ENCODE measurements at regions not wholly inside any gene's neighbourhood (a gene's known extent, or its start where the extent isn't known, plus 50 kb on each side); places are given as distances from the start of the nearest gene placed in this dataset.

- DNase-seq (ENCODE audit: low read depth in 1 of 2, low spot score in 1 of 2): no peak
Measured at GRCh38 chr12:126636821-126637220, 1571.6 kb downstream of the AACS start.

DNA sequence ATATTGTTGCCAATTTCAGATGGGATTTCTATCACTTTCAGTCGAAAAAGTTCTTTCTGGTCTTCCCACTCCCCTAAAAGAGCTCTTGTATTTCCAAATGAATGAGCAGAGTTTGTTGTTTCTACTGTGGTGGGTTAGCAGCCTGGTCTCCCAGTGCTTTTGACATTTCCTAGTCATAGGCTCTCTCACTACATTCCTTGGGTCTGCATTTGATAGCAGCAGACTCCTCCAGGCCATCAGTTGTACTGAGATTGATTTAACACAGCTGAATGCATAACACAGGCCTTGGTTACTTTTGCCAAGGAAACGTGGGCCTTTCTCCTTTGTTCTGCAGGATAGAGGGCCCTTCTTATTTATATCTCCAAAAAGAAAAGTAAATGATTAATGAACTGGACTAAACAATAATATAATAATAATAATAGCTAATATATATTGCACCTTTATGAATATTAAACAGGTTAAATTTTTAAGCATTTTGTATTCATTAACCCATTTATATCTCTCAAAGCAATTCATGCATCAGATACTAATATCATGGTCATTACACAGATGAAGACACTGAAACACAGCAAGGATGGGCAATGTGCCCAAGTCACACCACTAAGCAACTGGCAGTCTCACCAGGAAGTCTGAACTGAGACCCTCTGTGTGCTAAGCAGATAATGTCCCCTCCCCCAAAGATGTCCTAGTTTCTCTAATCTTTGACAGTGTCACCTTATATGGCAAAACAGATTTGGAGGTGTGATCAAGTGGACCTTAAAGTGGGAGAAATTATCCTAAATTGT is 1579.2 kb downstream of the AACS start:
- no peak for DNase-seq (ENCODE audit: low read depth in 1 of 2, low spot score in 1 of 2)

- no peak for DNase-seq (ENCODE audit: low read depth in 1 of 2, low spot score in 1 of 2)
Measured at GRCh38 chr12:126648074-126648473, 1582.8 kb downstream of the AACS start.

- DNase-seq (ENCODE audit: low read depth in 1 of 2, low spot score in 1 of 2): no peak
Measured at GRCh38 chr12:126651133-126651532, 1585.9 kb downstream of the AACS start.

- no peak for DNase-seq (ENCODE audit: low read depth in 1 of 2, low spot score in 1 of 2)
Measured at GRCh38 chr12:126663304-126664094, 1598.3 kb downstream of the AACS start.

DNA sequence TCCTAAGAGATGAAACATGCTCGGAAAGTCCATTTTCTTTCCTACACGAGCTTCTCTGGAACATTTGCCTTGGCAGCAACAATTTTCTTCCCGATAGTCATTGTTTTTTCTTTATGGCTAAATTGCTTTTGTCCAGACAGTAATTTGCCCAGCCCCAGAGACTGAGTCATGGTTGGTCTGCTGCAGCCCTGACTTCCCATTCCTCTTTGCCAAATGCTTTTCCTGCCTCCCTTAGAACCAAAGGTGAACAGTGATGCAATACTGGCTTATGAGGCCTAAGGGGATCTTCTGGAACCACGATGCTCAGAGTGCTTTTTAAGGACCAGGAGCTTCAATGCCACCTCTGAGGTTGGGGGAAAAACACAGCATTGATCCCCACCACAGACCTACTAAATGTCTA is 1599.6 kb upstream of the TMEM132C start:
- DNase-seq (ENCODE audit: low read depth in 1 of 2, low spot score in 1 of 2): no peak

DNA sequence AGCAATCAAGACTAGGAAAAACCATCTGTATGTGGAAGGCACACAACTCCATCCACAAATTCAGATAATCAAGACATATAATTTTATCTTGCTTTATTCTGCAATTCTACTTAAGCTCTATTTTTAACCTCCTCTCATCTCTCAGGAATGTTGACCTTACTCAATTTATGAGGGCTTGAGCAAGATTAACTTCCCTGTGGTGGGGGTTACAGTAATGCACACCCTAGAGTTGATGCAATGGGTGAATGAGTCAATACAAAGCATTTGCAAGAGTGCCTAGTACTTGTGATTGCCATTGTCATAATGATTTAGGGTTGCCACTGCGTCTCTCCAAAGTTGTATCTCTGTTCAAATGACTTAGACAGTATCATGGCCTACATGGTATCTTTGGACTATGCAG is 1598.4 kb upstream of the TMEM132C start:
- no peak for DNase-seq (ENCODE audit: low read depth in 1 of 2, low spot score in 1 of 2)

- DNase-seq (ENCODE audit: low read depth in 1 of 2, low spot score in 1 of 2): no peak
Measured at GRCh38 chr12:126668961-126669360, 1598.0 kb upstream of the TMEM132C start.

DNA sequence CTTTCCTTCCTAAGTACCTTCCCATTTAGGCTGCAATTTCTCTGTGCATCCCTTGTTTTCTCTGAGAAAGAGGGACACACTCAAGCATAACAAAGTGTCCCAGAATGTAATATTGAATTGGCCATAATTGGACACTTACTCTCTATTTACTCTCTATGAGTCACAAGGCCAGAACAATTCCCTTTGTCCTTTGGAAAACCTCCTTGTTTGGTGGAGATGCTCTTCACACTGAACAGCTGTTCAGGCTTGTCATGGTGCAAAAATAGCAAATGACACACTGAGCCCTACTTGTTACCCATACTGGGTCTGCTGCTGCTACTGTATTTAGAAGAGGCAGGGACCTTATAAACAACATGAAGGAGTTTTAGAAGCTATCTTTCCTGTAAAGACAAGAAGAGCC is 1590.5 kb upstream of the TMEM132C start:
- no peak for DNase-seq (ENCODE audit: low read depth in 1 of 2, low spot score in 1 of 2)

DNA sequence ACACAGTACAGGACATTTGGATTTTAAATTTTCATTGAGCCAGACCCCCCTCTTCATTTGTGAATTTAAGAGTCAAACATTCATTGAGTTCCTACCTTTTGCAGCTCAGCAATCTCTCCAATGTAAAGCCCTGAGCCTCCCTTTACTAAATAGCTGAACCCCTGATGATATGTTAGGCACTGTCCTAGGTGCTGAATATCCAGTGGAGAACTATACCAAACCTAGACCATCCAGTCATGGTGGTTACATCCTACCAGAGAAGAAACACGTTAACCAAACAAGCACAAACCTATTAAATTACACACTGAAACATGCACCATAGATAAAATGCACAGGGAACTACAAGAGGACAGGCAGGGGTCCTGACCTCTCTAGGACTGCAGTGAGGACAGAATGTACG is 1585.3 kb upstream of the TMEM132C start:
- no peak for DNase-seq (ENCODE audit: low read depth in 1 of 2, low spot score in 1 of 2)

- DNase-seq (ENCODE audit: low read depth in 1 of 2, low spot score in 1 of 2): no peak
Measured at GRCh38 chr12:126684703-126685102, 1582.3 kb upstream of the TMEM132C start.

GRCh38 chr12:126685636-126686035 is 1581.3 kb upstream of the TMEM132C start:
- no peak for DNase-seq (ENCODE audit: low read depth in 1 of 2, low spot score in 1 of 2)

- DNase-seq (ENCODE audit: low read depth in 1 of 2, low spot score in 1 of 2): no peak
Measured at GRCh38 chr12:126688556-126688955, 1578.4 kb upstream of the TMEM132C start.

DNA sequence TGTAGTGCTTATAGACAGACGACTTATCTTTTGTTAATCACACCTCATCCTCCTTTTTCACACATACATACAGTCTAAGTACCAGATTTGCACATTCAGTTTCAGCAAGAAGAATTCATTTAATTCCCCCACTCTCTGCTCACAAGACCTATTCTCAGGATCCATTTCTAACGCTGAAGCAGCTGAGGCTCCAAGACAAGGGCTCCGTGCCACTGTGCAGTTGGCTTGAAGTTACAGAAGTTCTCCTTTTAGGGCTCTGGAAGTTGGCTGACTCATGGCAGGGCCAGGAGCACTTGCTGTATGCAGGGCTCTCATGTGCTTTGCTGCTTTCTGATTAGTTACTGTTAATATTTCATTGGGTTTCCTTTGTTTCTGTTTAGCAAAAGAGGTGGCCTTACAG is 1566.9 kb upstream of the TMEM132C start:
- no peak for DNase-seq (ENCODE audit: low read depth in 1 of 2, low spot score in 1 of 2)

DNA sequence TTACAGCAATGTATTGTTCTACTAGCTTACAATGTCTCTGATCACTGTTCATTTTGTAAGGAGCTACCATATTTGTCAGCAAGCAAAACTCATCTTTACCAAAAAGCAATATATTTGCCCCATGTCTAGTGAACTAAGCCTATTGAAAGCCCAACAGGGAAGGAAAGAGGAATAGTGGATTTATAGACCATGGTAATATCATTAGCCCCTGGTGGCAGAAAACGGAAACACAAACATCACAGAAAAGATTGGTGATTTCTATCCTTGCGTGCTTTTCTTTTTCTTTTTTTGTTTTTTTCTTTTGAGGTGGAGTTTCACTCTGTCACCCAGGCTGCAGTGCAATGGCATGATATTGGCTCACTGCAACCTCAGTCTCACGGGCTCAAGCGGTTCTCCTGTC is 1562.4 kb upstream of the TMEM132C start:
- no peak for DNase-seq (ENCODE audit: low read depth in 1 of 2, low spot score in 1 of 2)

GRCh38 chr12:126706300-126706699 is 1560.7 kb upstream of the TMEM132C start:
- no peak for DNase-seq (ENCODE audit: low read depth in 1 of 2, low spot score in 1 of 2)

- DNase-seq (ENCODE audit: low read depth in 1 of 2, low spot score in 1 of 2): peak in 1 of 2 donors; percentile 8
Measured at GRCh38 chr12:126708492-126708896, 1558.5 kb upstream of the TMEM132C start.

DNA sequence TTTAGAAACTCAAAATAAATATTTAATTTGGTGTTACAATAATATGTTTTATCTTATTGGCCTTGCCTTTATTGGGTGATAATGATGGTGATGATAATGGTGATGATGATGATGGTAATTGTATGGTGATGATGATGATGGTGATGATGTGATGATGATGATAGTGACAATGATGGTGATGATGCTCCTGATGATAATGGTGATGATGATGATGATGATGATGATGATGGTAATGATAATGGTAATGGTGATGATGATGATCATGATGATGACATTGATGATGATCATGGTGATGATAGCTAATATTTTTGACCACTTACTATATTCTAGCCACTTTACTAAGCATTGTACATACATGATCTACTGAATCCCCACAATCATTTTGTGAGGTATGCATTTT is 1548.6 kb upstream of the TMEM132C start:
- DNase-seq (ENCODE audit: low read depth in 1 of 2, low spot score in 1 of 2): no peak

- no peak for DNase-seq (ENCODE audit: low read depth in 1 of 2, low spot score in 1 of 2)
Measured at GRCh38 chr12:126719912-126720705, 1546.9 kb upstream of the TMEM132C start.

DNA sequence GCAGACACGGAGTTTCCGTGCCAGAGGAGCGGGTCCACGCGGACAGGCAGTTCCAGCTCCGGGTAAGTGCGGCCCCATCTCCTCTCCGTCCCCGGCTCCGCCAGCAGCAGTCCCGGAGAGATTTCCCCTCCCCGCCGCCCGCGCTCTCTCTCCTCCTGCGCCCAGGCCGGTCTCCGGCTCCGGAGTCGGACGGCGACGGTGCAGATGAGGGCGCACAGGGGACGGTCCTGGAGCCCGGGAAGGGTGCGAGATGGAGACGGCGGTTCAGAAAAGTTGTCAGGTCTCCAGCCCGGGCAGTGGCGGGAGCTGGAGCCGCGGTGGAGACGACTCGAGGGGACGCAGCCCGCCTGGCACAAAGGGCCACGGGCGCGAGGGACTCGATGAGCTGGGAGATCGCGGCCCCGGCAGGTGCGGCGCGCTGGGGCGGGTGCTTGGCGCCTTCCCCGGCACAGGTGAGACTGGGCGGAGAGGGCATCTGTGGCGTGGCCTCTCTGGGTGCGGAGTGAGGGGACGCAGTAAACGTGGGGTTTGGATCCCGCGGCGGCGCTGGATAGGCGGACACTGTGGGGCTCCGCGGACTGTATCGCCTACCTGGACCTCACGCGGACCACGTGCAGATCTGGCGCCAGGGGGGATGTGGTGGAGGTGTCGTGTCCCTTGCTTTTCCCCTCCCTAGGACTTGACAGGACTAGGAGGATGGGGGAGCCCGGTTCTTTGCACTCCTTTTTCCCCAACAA is 1540.3 kb upstream of the TMEM132C start:
- no peak for DNase-seq (ENCODE audit: low read depth in 1 of 2, low spot score in 1 of 2)
